ENCODE measurements at regions not wholly inside any gene's neighbourhood (a gene's known extent, or its start where the extent isn't known, plus 50 kb on each side); places are given as distances from the start of the nearest gene placed in this dataset.

- no peak for TF ChIP-seq CTCF (IDR thresholded peaks at IDR 0.05; ENCODE audit: poor library complexity)
- TF ChIP-seq EZH2phosphoT487 (IDR thresholded peaks at IDR 0.05; ENCODE audit: low read depth, severe bottlenecking, unreplicated experiment): no peak
- TF ChIP-seq EZH2 (IDR thresholded peaks at IDR 0.05; ENCODE audit: borderline replicate concordance): no peak
These were observed 1170.0 kb downstream of the XPNPEP1 start for GRCh38 chr10:108753326-108753725.
